ENCODE measurements at regions not wholly inside any gene's neighbourhood (a gene's known extent, or its start where the extent isn't known, plus 50 kb on each side); places are given as distances from the start of the nearest gene placed in this dataset.

- TF ChIP-seq CHD2 (IDR thresholded peaks at IDR 0.05; ENCODE audit: low read length) (no peak), USF2 (IDR thresholded peaks at IDR 0.05; ENCODE audit: low read length) (no peak), CTCF (IDR thresholded peaks at IDR 0.05; ENCODE audit: control extremely low read depth in 1 of 3, insufficient read depth in 1 of 3, low read depth in 1 of 3, low read length in 3 of 3) (no peak), HDAC2 (IDR thresholded peaks at IDR 0.05; ENCODE audit: borderline replicate concordance in 1 of 2, low read depth in 2 of 2, low read length in 2 of 2) (no peak), NRF1 (IDR thresholded peaks at IDR 0.05; ENCODE audit: low read depth, low read length) (no peak), ZNF274 (IDR thresholded peaks at IDR 0.05; ENCODE audit: borderline replicate concordance, extremely low read depth, low read length) (no peak)
Measured at GRCh38 chr9:93776873-93777272, 178.3 kb downstream of the BARX1 start.
